ENCODE measurements at regions not wholly inside any gene's neighbourhood (a gene's known extent, or its start where the extent isn't known, plus 50 kb on each side); places are given as distances from the start of the nearest gene placed in this dataset.

- TF ChIP-seq CTCF (IDR thresholded peaks at IDR 0.05) = no peak
- no peak for TF ChIP-seq EP300 (IDR thresholded peaks at IDR 0.05)
- no peak for TF ChIP-seq POLR2AphosphoS5 (IDR thresholded peaks at IDR 0.05)
Observed at GRCh38 chr15:27670486-27671209, 428.5 kb downstream of the OCA2 start.
